KMS-11 (cell line): ENCODE measurements at regions not wholly inside any gene's neighbourhood (a gene's known extent, or its start where the extent isn't known, plus 50 kb on each side); places are given as distances from the start of the nearest gene placed in this dataset.

ENCODE experiments used
- H2AFZ ChIP-seq: fragments of 200-600 bp; sonication (generic); 2 replicates; pipeline ENCODE4 v1.6.1; 2016; ENCODE audit warnings: antibody characterized with exemption, mixed run types, low read depth
- H3K27ac ChIP-seq: fragments of 200-600 bp; sonication (generic); 2 replicates; pipeline ENCODE4 v1.6.1; 2016; ENCODE audit warnings: mild to moderate bottlenecking, mixed run types
- H3K27me3 ChIP-seq: fragments of 200-600 bp; sonication (generic); 2 replicates; pipeline ENCODE4 v1.6.1; 2017; ENCODE audit warnings: mild to moderate bottlenecking, low read depth, mixed run types, moderate library complexity; ENCODE audit not compliant: insufficient read depth
- H3K36me3 ChIP-seq: fragments of 200-600 bp; sonication (generic); 2 replicates; pipeline ENCODE4 v1.6.1; 2017; ENCODE audit warnings: mild to moderate bottlenecking, mixed run types; ENCODE audit not compliant: insufficient read depth
- H3K4me1 ChIP-seq: fragments of 200-600 bp; sonication (generic); 2 replicates; pipeline ENCODE4 v1.6.1; 2016; ENCODE audit warnings: mild to moderate bottlenecking, low read depth, mixed run types; ENCODE audit not compliant: poor library complexity, severe bottlenecking
- H3K4me2 ChIP-seq: fragments of 200-600 bp; sonication (generic); 2 replicates; pipeline ENCODE4 v1.7.0; 2016; ENCODE audit warnings: mild to moderate bottlenecking, mixed run types
- H3K4me3 ChIP-seq: fragments of 200-600 bp; sonication (generic); IDR thresholded peaks from 2 replicates; pipeline ENCODE4 v1.6.1; 2017; ENCODE audit warnings: low read depth, low read length, mixed read lengths; ENCODE audit not compliant: insufficient read depth
- H3K79me2 ChIP-seq: fragments of 200-600 bp; sonication (generic); 2 replicates; pipeline ENCODE4 v1.6.1; 2016; ENCODE audit warnings: low read depth, mixed run types; ENCODE audit not compliant: insufficient read depth
- H3K9ac ChIP-seq: fragments of 200-600 bp; sonication (generic); 2 replicates; pipeline ENCODE4 v1.6.1; 2016; ENCODE audit warnings: mild to moderate bottlenecking, mixed run types
- H4K20me1 ChIP-seq: fragments of 200-600 bp; sonication (generic); 2 replicates; pipeline ENCODE4 v1.6.1; 2016; ENCODE audit warnings: mild to moderate bottlenecking, mixed run types; ENCODE audit not compliant: insufficient read depth
- TF ChIP-seq, protein P1 (sequence below): fragments of 200-600 bp; sonication (generic); conservative IDR thresholded peaks from 2 replicates; pipeline ENCODE4 v1.6.1; 2017; ENCODE audit warnings: low read depth, mild to moderate bottlenecking, antibody characterized with exemption, low read length, moderate library complexity, mixed read lengths

DNA sequence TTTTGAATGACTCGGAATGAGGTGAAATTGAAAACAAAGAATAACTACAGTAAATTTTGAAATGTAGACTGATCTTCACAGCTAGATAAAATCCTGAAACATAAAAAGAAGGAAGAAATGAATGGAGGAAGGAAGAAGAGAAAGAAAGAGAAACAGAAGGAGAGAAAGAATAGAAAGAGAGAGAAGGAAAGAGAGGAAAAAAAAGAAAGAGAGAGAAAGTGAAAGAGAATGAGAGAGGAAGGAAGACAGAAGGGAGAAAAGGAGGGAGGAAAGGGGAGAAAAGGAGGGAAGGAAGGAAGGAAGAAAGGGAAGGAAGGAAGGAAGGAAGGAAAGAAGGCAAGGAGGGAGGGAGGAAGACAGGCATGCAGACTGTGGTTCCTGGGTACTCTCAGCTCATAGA lies 982.6 kb downstream of the BCL11A start:
- no peak overlapping the region for H3K27ac ChIP-seq
- H3K4me2 ChIP-seq = no peak overlapping the region
- no peaks in the 10 kb centered on the region for H3K4me1 ChIP-seq

DNA sequence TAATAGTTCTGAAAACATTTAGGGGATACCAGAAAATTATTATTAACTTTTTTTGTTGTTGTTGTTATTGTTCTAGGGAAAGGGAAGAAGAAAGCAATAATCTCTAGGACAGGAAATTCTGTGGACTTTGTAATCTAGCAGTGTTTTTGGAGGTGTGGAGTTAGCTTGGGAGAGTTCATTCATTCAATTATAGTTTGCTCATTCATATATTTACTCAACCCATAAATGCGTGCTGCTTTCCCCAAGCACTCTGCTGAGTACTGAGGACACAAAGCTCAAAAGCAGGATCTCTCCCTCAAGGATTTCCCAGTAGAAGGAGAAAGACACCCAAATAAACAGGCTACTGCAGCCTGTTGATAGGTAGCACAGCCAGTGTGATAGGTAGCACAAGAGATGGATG lies 984.3 kb downstream of the BCL11A start:
- Histone ChIP-seq H2AFZ (no peak overlapping the region), H3K4me3 (no peak overlapping the region)
- TF ChIP-seq, protein P1, sequence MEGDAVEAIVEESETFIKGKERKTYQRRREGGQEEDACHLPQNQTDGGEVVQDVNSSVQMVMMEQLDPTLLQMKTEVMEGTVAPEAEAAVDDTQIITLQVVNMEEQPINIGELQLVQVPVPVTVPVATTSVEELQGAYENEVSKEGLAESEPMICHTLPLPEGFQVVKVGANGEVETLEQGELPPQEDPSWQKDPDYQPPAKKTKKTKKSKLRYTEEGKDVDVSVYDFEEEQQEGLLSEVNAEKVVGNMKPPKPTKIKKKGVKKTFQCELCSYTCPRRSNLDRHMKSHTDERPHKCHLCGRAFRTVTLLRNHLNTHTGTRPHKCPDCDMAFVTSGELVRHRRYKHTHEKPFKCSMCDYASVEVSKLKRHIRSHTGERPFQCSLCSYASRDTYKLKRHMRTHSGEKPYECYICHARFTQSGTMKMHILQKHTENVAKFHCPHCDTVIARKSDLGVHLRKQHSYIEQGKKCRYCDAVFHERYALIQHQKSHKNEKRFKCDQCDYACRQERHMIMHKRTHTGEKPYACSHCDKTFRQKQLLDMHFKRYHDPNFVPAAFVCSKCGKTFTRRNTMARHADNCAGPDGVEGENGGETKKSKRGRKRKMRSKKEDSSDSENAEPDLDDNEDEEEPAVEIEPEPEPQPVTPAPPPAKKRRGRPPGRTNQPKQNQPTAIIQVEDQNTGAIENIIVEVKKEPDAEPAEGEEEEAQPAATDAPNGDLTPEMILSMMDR = no peak

More for the DNA sequence above, 982.6 kb downstream of the BCL11A start:
- Histone ChIP-seq H3K36me3 (no peaks in the 10 kb centered on the region), H2AFZ (no peak overlapping the region), H3K9ac (no peak overlapping the region), H3K79me2 (no peaks in the 10 kb centered on the region), H4K20me1 (no peaks in the 10 kb centered on the region), H3K27me3 (no peaks in the 10 kb centered on the region), H3K4me3 (no peak overlapping the region)
- TF ChIP-seq, protein P1 = no peak

DNA sequence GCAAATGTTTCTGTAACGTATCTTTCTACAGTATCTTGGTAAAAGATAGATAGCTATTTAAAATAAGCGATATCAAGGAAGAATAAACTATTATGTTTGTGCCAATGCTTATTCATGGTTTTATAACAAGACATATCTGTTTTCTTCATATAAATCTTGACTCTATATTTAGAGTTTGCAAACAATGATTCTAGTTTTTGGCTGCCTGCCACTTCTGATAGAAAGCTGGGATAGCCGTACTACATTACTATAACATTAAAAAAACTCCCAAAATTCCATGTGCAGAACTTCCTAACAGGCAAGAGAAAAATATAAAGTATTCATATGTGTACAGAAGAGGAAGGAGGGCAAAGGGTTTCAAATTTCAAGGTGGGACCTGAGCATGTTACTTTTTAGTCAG lies 985.0 kb downstream of the BCL11A start:
- Histone ChIP-seq H2AFZ (no peak overlapping the region), H3K4me2 (no peak overlapping the region), H3K27ac (no peak overlapping the region), H3K4me1 (no peaks in the 10 kb centered on the region), H4K20me1 (no peaks in the 10 kb centered on the region), H3K9ac (no peak overlapping the region), H3K4me3 (no peak overlapping the region), H3K27me3 (no peaks in the 10 kb centered on the region), H3K79me2 (no peaks in the 10 kb centered on the region), H3K36me3 (no peaks in the 10 kb centered on the region)
- TF ChIP-seq, protein P1 = no peak

More for the DNA sequence above, 984.3 kb downstream of the BCL11A start:
- Histone ChIP-seq H3K79me2 (no peaks in the 10 kb centered on the region), H3K4me1 (no peaks in the 10 kb centered on the region), H3K36me3 (no peaks in the 10 kb centered on the region), H3K27me3 (no peaks in the 10 kb centered on the region), H4K20me1 (no peaks in the 10 kb centered on the region), H3K27ac (no peak overlapping the region), H3K9ac (no peak overlapping the region), H3K4me2 (no peak overlapping the region)

DNA sequence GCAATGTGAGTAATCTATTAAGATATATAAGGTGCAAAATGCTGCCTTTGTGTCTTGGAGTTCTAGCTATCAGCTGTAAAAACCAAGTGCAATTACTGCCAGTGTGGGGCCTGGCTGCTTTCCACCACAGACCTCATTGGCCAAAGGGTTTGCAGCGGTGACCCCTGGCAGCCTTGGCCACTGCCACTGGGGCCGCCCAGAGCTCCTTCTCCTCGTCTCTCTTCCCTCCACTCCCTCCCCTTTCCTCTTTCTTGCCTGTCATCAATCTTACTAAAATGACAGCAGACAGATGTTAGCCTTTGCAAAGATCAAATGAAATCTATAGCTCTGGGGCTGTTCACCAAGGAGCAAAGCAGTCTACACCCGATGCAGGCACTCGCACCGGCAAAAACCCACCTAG lies 986.3 kb downstream of the BCL11A start:
- Histone ChIP-seq H3K27ac (no peak overlapping the region), H3K4me3 (no peak overlapping the region), H3K27me3 (no peaks in the 10 kb centered on the region), H3K9ac (no peak overlapping the region), H2AFZ (no peak overlapping the region), H3K4me2 (no peak overlapping the region), H3K79me2 (no peaks in the 10 kb centered on the region), H3K36me3 (no peaks in the 10 kb centered on the region), H4K20me1 (no peaks in the 10 kb centered on the region), H3K4me1 (no peaks in the 10 kb centered on the region)
- TF ChIP-seq, protein P1 = no peak
